Midbrain (tissue), 1 donor: ENCODE measurements at regions not wholly inside any gene's neighbourhood (a gene's known extent, or its start where the extent isn't known, plus 50 kb on each side); places are given as distances from the start of the nearest gene placed in this dataset.

ENCODE experiments used
- DNase-seq: peaks from one replicate; lab custom pipeline; 2025; lab: John Stamatoyannopoulos, UW

DNA sequence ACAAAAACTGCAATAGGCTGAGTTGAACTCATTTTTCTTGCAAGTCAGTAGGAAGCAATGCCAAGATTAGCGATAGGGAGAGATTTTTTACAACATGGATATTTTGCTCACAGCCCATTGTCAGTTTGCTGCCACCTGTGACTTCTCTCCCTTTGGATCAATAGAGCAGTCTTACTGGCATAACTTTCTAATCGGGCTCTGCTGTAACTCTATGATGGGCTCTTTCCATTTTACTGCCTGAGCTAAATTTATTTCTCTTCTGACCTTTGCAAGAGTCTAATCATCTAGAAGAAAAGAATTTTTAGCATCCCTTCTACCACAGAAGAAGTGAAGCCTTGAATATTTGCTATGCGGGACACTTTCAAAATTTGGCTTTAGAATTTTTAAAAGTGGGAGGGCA is 53.6 kb upstream of the SGCD start:
- DNase-seq = no peak

DNA sequence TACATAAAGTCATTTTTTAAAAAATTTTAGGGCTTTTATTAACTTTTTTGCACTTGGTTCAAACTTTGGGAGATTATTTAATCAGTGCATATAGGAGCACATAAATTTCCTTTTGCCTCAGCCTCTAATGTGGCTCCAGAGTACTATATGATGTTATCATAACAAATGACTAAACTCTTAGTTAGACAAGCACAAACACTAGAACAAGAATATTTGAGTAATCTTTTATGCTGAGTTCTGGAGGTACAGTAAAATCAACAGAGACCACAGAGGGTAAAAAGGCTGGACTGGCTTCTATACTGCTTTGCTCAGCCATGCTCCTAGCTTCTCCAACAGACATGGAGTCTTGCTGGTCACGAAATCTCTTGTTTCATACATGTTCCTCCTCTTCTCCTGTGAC is 52.5 kb upstream of the SGCD start:
- no peak for DNase-seq
